HG03571 (cell line): ENCODE measurements at regions not wholly inside any gene's neighbourhood (a gene's known extent, or its start where the extent isn't known, plus 50 kb on each side); places are given as distances from the start of the nearest gene placed in this dataset.

Experiments
- ATAC-seq: cut with Tn5 transposase; IDR thresholded peaks from one replicate; pipeline ENCODE4 v1.9.1; 2021; ENCODE audit not compliant: unreplicated experiment

GRCh38 chr1:166221316-166221715, 54.5 kb upstream of the FAM78B start:
- ATAC-seq: no peak

- ATAC-seq: no peak
These were observed 67.1 kb upstream of the FAM78B start for GRCh38 chr1:166233750-166234366.

GRCh38 chr1:166235728-166236127, 68.9 kb upstream of the FAM78B start:
- ATAC-seq: no peak

GRCh38 chr1:166237675-166238074, 70.9 kb upstream of the FAM78B start:
- ATAC-seq: no peak

GRCh38 chr1:166253076-166253779, 86.4 kb upstream of the FAM78B start:
- no peak for ATAC-seq

GRCh38 chr1:166258017-166258416, 91.2 kb upstream of the FAM78B start:
- ATAC-seq: no peak

GRCh38 chr1:166261511-166261910, 94.7 kb upstream of the FAM78B start:
- ATAC-seq: no peak

- no peak for ATAC-seq
These were observed 103.8 kb upstream of the FAM78B start for GRCh38 chr1:166270476-166271150.

- ATAC-seq: no peak
These were observed 104.3 kb upstream of the FAM78B start for GRCh38 chr1:166271151-166271538.

GRCh38 chr1:166272155-166272554, 105.4 kb upstream of the FAM78B start:
- no peak for ATAC-seq

- no peak for ATAC-seq
These were observed 106.0 kb upstream of the FAM78B start for GRCh38 chr1:166272851-166273250.

- ATAC-seq: no peak
These were observed 106.8 kb upstream of the FAM78B start for GRCh38 chr1:166273618-166274017.

GRCh38 chr1:166282391-166283137, 115.8 kb upstream of the FAM78B start:
- no peak for ATAC-seq

GRCh38 chr1:166283190-166283589, 116.4 kb upstream of the FAM78B start:
- ATAC-seq: no peak

GRCh38 chr1:166283600-166283999, 116.8 kb upstream of the FAM78B start:
- no peak for ATAC-seq

GRCh38 chr1:166289309-166290050, 122.7 kb upstream of the FAM78B start:
- ATAC-seq: no peak

- ATAC-seq: no peak
These were observed 128.9 kb upstream of the FAM78B start for GRCh38 chr1:166295656-166296055.

- no peak for ATAC-seq
These were observed 131.2 kb upstream of the FAM78B start for GRCh38 chr1:166297993-166298392.

- no peak for ATAC-seq
These were observed 134.0 kb upstream of the FAM78B start for GRCh38 chr1:166300767-166301166.

GRCh38 chr1:166302989-166303758, 136.4 kb upstream of the FAM78B start:
- ATAC-seq: no peak
